Activated T-cell treated with anti-CD3 and anti-CD28 coated beads, Interleukin-2, amount 50 U/mL, for 48 hours (primary cell): ENCODE measurements at regions not wholly inside any gene's neighbourhood (a gene's known extent, or its start where the extent isn't known, plus 50 kb on each side); places are given as distances from the start of the nearest gene placed in this dataset.
"Not testable (repeated sequence)": the region's sequence is repeated elsewhere in the genome, so short reads cannot be mapped to it uniquely, and the experiment has no call there.

ENCODE experiments used
- DNase-seq, 2 experiments: peaks; one replicate each; pipeline ENCODE4 v3.0.0-alpha.2; 2020

DNA sequence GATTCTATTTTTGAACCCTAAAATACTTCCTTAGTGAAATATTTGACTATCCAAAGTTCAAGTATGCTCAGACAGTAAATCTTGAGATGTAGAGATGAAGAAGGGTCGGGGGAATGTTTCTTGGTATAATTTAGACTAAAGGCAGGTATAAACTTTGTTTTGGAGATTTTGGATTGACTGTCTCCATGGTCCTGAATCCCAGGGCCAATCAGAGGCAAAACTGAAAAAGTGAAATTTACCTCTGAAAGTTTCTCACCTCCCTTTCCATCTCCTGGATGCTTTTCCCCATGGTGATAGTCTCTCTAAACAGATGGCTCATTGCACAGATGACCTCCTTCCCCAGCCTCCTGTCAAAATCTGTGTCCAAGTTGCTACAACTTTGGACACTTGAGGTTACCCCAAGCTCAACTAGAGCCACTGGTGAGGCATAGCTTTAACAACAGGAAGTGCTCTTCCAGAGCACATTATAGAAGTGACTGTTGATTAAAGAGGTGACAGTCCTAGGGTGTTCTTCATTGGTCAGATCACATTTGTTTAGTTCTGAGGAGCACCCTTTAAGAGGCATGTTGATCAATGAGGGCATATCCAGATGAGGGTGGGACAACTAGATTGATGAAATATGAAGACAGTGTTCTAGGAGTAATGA lies 128.4 kb downstream of the AKAP11 start:
- no peak for DNase-seq

- no peak for DNase-seq
These were observed 129.4 kb downstream of the AKAP11 start for GRCh38 chr13:42401376-42401775.

DNA sequence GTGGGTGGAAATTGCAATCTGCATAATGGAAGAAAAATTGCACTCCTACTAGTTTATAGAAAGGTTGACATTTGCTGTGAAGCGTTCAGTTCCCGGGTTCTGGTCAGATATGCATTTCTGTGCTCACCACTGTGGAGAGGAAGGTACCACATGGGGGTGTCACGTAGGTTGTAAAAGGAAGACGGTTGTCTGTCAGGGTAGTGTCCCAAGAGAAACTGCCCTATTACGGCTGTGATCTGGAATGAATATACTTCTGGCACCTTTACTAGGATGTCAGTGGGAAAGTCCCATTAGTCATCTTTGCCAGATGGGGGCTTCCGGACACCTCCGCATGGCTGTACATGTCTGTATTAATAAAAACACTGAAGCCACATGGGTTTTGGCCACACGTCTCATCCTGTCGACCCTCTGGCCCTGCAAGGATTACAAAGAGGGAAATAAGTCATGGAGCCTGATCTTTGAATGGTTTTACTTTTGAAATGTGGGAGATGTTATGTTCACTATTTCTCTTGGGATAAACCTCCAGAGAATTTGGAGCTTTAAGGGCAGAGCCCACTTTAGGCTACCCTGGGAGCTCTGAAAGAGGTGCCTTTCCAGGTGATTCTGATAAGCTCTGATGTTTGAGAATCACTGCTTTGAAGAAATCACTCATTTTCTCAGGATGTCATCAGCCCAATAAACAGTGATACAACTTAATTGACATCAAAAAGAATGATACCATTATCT lies 133.9 kb downstream of the AKAP11 start:
- peak; percentile 67 to 75 for DNase-seq

- DNase-seq, result no peak
These were observed 137.1 kb downstream of the AKAP11 start for GRCh38 chr13:42409075-42409474.

DNA sequence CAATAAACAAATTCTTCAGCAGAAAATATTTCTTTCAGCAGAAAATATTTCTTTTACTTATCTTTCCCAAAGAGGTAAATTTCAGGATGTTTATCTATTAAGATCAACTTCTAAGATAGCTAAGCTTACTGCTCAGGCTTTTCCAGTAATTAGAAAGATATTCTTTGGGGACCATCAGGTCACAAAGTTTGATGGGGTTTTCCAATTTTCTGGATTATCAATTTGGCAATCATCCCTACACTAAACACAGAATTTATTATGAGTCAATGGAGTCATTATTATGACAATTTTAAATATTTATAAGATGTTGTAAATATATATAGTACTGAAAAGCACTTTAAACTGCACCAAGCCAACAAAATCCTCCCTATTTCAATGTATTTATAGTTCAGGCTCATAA lies 137.6 kb downstream of the AKAP11 start:
- no peak for DNase-seq

DNA sequence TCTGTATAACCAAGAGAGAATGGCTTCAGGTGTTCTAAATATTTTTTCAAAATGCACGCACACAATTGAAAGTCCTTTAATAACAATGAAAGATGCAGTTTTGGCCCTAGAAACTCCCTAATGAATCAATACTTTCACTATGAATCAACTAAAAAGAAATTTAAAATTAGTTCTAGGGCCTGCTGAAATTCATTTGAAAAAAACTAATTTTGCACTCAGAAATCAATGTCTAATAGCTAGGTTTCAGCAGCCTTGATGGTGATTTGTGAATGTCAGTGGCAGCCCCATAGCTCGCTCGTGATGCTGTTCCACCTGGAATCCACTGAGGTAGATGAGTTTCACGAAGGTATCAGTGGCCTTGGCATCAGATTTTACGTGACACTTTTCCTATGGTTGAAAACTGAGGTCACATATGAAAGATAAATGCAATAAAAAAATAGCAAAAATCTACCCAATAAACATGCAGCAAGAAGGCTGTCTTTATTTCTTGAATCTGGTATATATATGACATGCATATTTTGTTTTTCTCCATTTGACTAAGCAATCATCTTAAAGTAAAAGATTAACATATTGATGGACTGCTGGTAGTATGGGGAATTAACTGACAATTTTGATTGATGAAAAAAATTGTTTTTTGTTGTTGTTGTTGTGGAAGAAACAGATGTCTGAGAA lies 141.0 kb downstream of the AKAP11 start:
- no peak for DNase-seq

GRCh38 chr13:42413484-42413815 lies 141.5 kb downstream of the AKAP11 start:
- DNase-seq, result no peak

- no peak for DNase-seq
These were observed 145.7 kb downstream of the AKAP11 start for GRCh38 chr13:42417626-42418025.

DNA sequence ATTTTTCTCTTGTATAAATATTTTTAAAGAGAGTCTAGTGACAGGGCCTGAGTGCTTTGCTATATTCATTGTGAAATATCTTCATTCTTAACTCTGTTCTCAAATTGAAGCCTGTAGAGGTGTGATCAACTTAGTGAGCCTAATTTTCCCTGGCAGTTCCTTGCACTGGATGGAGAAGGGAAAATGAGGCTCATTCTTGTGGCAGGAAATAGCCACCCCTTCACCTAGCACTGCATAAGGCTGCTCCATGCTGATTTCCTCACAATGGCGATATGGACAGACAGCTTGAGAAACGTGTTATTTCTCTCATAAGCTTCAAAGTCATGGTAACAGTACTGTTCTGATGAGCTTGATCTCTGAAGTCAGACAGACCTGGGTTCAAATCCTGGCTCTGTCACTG lies 146.2 kb downstream of the AKAP11 start:
- no peak for DNase-seq

DNA sequence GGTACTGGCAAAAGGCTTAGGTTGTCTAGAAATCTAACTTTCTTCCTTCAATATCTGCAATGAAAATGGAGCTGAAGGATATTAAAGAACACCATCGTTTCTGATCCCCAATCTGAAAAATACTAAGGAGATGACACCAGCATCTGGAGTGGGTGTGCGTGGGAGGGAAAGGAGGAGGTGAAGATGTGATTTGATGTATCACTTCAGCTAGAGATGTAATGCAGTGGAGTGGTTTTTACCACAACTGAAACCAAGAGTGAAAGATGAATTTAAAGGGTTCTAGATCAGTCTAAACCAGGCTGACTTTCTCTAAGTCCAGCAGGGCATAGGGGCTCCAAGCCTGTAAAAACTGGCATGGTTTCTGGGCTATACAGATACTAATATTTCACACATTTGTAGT lies 148.4 kb downstream of the AKAP11 start:
- DNase-seq, result peak; percentile 72 to 76

GRCh38 chr13:42422681-42423080 lies 150.7 kb downstream of the AKAP11 start:
- no peak for DNase-seq

DNA sequence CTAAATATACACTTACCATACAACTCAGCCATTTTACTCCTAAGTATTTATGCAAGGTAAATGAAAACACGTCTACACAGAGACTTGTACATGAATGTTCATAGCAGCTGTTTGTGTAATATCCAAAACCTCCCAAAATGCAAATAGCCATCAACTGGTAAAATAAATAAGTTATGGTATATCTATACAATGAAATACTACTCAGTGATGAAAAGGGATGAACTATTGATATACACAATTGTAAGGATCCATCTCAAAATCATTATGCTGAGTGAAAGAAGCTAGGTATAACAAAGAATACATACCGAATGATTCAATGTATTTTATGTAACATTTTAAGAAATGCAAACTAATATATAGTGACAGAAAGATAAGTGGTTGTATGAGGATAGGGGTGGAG lies 149.8 kb upstream of the TNFSF11 start:
- DNase-seq, result no peak

DNA sequence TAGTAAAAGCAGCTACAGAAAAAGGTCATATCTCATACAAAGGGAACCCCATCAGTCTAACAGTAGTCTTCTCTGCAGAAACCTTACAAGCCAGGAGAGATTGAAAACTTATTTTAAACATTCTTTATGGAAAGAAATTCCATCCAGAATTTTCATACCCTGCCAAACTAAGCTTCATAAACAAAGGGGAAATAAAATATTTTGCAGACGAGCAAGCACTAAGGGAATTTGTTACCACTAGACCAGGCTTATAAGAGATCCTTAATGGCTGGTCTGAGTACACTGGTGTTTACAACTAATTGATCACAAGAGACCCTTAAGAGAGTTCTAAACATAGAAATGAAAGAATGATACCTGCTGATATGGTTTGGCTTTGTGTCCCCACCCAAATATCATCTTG lies 128.6 kb upstream of the TNFSF11 start:
- no peak for DNase-seq

- not testable (repeated sequence) for DNase-seq
These were observed 127.4 kb upstream of the TNFSF11 start for GRCh38 chr13:42446597-42446996.

DNA sequence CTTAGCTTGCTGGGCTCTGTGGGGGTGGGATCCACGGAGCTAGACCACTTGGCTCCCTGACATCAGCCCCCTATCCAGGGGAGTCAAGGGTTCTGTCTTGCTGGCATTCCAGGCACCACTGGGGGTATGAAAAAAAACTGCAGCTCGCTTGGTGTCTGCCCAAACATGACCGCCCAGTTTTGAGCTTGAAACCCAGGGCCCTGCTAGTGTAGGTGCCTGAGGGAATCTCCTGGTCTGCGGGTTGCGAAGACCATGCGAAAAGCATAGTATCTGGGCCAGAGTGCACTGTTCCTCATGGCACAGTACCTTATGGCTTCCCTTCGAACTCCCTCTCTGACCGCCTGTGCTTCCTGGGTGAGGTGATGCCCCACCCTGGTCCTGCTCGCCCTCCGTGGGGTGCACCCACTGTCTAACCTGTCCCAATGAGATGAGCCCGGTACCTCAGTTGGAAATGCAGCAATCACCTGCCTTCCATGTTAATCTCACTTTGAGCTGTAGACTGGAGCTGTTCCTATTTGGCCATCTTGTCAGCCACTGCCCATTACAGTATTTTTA lies 120.8 kb upstream of the TNFSF11 start:
- DNase-seq, result no peak

DNA sequence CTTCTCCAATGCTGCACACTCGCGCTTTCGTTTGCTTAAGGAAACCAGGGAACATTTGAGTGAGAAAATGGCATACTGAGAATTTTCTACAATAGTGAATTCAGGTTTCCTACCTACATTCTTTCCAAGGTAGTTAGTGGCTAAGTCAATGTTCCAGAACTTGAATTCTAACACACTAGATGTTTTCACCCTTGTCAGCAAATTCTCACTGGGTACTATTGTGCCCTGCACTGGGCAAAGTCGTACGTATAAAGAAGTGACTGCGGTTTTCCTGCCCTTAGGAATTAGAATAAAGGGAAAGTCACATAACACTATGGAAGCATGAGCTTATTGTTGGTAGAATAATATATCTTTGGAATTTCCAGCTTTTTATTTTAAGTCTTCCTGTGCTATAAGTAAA lies 119.2 kb upstream of the TNFSF11 start:
- DNase-seq, result no peak

DNA sequence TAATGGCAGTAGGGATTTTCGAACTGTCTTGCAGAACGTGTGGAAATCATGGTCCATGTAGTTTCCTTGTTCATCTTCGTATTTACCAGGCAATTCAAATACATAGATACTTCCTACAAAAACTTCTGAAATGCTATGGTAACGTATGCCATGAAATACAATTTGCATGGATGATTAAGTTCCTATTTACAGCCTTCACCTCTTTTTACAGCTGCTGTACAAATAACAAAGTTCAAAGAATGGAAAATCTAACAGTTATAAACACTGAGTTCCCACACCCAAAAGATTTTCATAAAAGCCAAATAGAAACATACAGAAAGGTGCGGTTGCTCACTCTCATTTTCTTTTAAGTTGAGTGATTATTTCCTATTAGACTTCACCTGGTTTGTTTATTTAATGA lies 115.8 kb upstream of the TNFSF11 start:
- DNase-seq, result no peak

GRCh38 chr13:42466123-42466522 lies 107.8 kb upstream of the TNFSF11 start:
- DNase-seq, result no peak

DNA sequence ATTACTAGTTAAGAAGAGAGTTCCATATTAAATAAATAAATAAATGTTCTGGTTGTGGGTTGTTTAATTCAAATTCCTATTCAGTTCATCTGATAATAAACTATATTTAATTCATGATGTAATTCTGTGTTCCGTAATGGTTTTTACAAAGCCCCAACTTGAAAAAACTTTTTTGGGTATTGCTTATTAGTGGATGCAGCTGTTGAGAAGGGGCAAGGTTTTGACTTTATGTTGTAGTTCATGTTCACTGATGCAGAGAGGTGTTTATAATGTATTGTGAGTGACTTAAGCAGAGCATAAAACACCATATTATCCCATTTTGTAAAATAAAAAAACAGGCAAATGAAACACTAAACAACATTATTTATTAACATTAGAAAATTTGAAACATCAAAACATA lies 107.3 kb upstream of the TNFSF11 start:
- no peak for DNase-seq

DNA sequence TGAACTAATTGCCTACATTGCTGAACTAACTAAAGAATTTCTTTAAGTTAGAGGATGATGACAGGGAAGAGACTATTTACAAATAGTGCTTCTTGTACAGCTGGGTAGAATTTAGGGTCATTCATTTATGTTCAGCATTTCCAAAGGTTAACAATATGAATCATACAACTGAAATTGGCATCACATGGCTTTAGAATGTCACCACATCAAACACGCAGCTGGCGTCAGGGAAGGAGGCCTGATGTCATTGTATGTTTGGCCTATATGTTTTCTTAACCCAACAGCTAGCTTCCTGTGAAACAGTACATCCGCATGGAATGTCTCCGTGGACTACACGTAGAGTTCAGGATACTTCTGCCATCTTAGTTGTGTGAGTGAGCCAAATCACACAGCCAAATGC lies 99.0 kb upstream of the TNFSF11 start:
- DNase-seq, result peak; percentile 41 to 46

DNA sequence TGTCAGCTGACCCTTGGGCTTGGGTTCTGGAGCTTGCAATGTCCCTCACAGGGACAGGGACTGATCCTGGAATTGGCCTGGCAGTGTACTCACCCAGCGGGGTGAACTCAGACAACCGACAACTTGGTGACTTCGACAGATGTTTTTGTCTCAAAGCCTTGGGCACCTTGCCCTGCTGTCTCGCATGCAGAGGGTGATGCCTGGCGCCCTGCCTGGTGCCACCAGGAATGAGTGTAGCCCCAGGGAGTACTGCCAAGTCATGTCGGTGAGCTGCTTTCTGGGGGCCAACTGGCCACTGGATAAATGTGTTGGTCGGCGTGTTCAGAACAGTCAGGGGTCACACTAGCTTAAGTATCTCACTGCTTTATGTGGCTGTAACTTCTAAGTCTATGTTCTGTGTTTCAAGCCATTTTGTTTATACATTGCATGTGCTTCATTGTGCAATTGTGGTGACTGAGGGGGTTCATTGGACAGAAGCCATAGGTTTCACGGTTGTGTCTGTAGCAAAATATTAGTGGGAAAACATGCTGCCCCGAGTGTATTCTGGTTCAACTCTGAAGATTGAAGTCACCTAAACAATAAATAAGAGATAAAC lies 96.3 kb upstream of the TNFSF11 start:
- DNase-seq, result no peak

GRCh38 chr13:42478531-42479156 lies 95.3 kb upstream of the TNFSF11 start:
- no peak for DNase-seq

DNA sequence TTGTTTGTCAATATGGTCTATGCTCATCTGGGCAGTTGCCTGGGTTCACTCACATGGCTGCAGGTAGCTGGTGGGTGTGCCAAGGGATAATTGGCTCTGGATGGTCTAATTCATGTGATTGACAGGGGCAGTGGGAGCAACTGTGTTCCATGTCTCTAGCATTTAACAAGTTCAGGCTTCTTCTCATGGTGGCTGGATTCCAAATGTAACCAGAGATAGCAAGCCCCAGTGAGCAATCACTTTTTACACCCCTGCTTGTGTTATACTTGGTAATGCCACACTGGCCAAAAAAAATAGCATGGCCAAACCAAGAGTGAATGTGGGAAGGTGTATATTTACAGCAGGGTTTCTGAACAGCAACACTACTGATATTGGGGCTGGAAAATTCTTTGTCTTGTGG lies 89.6 kb upstream of the TNFSF11 start:
- DNase-seq, result no peak
